A549 (cell line): ENCODE measurements at regions not wholly inside any gene's neighbourhood (a gene's known extent, or its start where the extent isn't known, plus 50 kb on each side); places are given as distances from the start of the nearest gene placed in this dataset.

Source experiments
- ATAC-seq, 2 experiments: fragments of 200-7000 bp in 1 of 2; fragments of >200 bp in 1 of 2; cut with Nextera tagmentation in 1 of 2; cut with Tn5 transposase in 1 of 2; 3 replicates each; pipeline versions ENCODE4 v1.8.0 to v1.9.1; 2018 to 2020; ENCODE audit warnings: mild to moderate bottlenecking in 1 of 2, moderate library complexity in 1 of 2
- CTCF ChIA-PET: fragments of 300-600 bp; sonication (Branson Sonifier 250); formaldehyde crosslinking; extraction: SDS; loops from one replicate; lab custom pipeline; 2021; ENCODE audit warnings: antibody characterized with exemption, inconsistent platforms; lab: Yijun Ruan, JAX
- POLR2A ChIA-PET: fragments of 350-600 bp; formaldehyde crosslinking; extraction: SDS; loops from one replicate; lab custom pipeline; 2021; ENCODE audit warnings: antibody characterized with exemption, inconsistent platforms; lab: Yijun Ruan, JAX
- DNase-seq, 2 experiments: peaks; one replicate each; pipeline versions ENCODE4 v3.0.0 to v3.0.0-alpha.2; 2011 to 2016; ENCODE audit warnings: low read depth in 1 of 2, low spot score in 1 of 2
- FAIRE-seq: peaks from 2 replicates; lab custom pipeline; 2011; peaks lifted over from hg19 to GRCh38; lab: Jason Lieb, UNC
- H3K27ac ChIP-seq, 2 experiments: fragments of >200 bp; sonication (Bioruptor Twin); formaldehyde crosslinking; 3 replicates each; pipeline ENCODE4 v1.5.1; 2016 to 2017
- H3K4me1 ChIP-seq: fragments of >200 bp; sonication (Bioruptor Twin); formaldehyde crosslinking; 3 replicates; pipeline ENCODE4 v1.6.1; 2016
- H3K4me2 ChIP-seq: fragments of >200 bp; sonication (Bioruptor Twin); formaldehyde crosslinking; 3 replicates; pipeline ENCODE4 v1.6.1; 2016
- H3K4me3 ChIP-seq: fragments of >200 bp; sonication (Bioruptor Twin); formaldehyde crosslinking; 3 replicates; pipeline ENCODE4 v1.5.1; 2016
- H3K9me3 ChIP-seq: fragments of >200 bp; sonication (Bioruptor Twin); formaldehyde crosslinking; 3 replicates; pipeline ENCODE4 v1.6.1; 2016
- BHLHE40 ChIP-seq: IDR thresholded peaks from 2 replicates; pipeline ENCODE4 v1.6.1; 2012; ENCODE audit warnings: low read depth, low read length, inconsistent platforms
- CEBPB ChIP-seq, 2 experiments: fragments of >200 bp in 1 of 2; sonication (Bioruptor Twin) in 1 of 2; formaldehyde crosslinking in 1 of 2; IDR thresholded peaks; 2 replicates each; pipeline ENCODE4 v1.6.1; 2012 to 2016
- CHD2 ChIP-seq: fragments of 150-350 bp; IDR thresholded peaks from 2 replicates; pipeline ENCODE4 v1.6.1; 2014; ENCODE audit warnings: low read length; ENCODE audit not compliant: partially characterized antibody
- CHD4 ChIP-seq: fragments of 200-600 bp; sonication (generic); IDR thresholded peaks from 2 replicates; pipeline ENCODE4 v1.6.1; 2016; ENCODE audit warnings: antibody characterized with exemption, mild to moderate bottlenecking, borderline replicate concordance
- CTCF ChIP-seq: fragments of >200 bp; sonication (Bioruptor Twin); formaldehyde crosslinking; IDR thresholded peaks from 3 replicates; pipeline ENCODE4 v1.5.1; 2016
- EHF ChIP-seq: fragments of 250-450 bp; sonication (Bioruptor Pico); IDR thresholded peaks from 2 replicates; pipeline ENCODE4 v1.5.0; 2020; ENCODE audit warnings: mild to moderate bottlenecking
- EHMT2 ChIP-seq: fragments of 200-600 bp; sonication (generic); IDR thresholded peaks from 2 replicates; pipeline ENCODE4 v1.6.1; 2016; ENCODE audit warnings: antibody characterized with exemption, low read depth, mild to moderate bottlenecking, moderate library complexity
- ELK1 ChIP-seq: fragments of 150-350 bp; IDR thresholded peaks from 2 replicates; pipeline ENCODE4 v1.6.1; 2014; ENCODE audit warnings: low read depth, mild to moderate bottlenecking, low read length
- EP300 ChIP-seq, 2 experiments: fragments of >200 bp; sonication (Bioruptor Twin); formaldehyde crosslinking; IDR thresholded peaks; 2 replicates in 1 of 2; 3 replicates in 1 of 2; pipeline ENCODE4 v1.6.1; 2016 to 2017
- FOXS1 ChIP-seq: fragments of 250-450 bp; sonication (Bioruptor Pico); IDR thresholded peaks from 2 replicates; pipeline ENCODE4 v1.5.0; 2020; ENCODE audit warnings: mild to moderate bottlenecking, moderate library complexity
- GATA3 ChIP-seq: IDR thresholded peaks from 2 replicates; pipeline ENCODE4 v1.6.1; 2012; ENCODE audit warnings: borderline replicate concordance
- HDAC2 ChIP-seq: fragments of 200-600 bp; sonication (generic); IDR thresholded peaks from 2 replicates; pipeline ENCODE4 v1.6.1; 2016
- HES2 ChIP-seq: fragments of >200 bp; sonication (Bioruptor Twin); formaldehyde crosslinking; IDR thresholded peaks from 2 replicates; pipeline ENCODE4 v1.6.1; 2016
- HOXA7 ChIP-seq: fragments of 250-450 bp; sonication (Bioruptor Pico); IDR thresholded peaks from 2 replicates; pipeline ENCODE4 v1.5.0; 2020; ENCODE audit warnings: mild to moderate bottlenecking, moderate library complexity
- HOXB13 ChIP-seq: fragments of 250-450 bp; sonication (Bioruptor Pico); IDR thresholded peaks from 2 replicates; pipeline ENCODE4 v1.5.0; 2020; ENCODE audit warnings: low read depth, mild to moderate bottlenecking, moderate library complexity
- JUN ChIP-seq, 2 experiments: fragments of >200 bp; sonication (Bioruptor Twin); formaldehyde crosslinking; IDR thresholded peaks; 2 replicates in 1 of 2; 3 replicates in 1 of 2; pipeline ENCODE4 v1.6.1; 2016 to 2017
- JUNB ChIP-seq: fragments of >200 bp; sonication (Bioruptor Twin); formaldehyde crosslinking; IDR thresholded peaks from 2 replicates; pipeline ENCODE4 v1.6.1; 2016
- KDM5A ChIP-seq: fragments of 200-600 bp; sonication (generic); IDR thresholded peaks from 2 replicates; pipeline ENCODE4 v1.6.1; 2016; ENCODE audit warnings: antibody characterized with exemption, mild to moderate bottlenecking
- MAFK ChIP-seq: fragments of 450-650 bp; IDR thresholded peaks from 2 replicates; pipeline ENCODE4 v1.6.1; 2014; ENCODE audit not compliant: partially characterized antibody
- NFE2L2 ChIP-seq: fragments of 150-350 bp; conservative IDR thresholded peaks from 2 replicates; pipeline ENCODE4 v1.6.1; 2014; ENCODE audit warnings: low read length
- NPAS2 ChIP-seq: fragments of 250-450 bp; sonication (Bioruptor Pico); IDR thresholded peaks from 2 replicates; pipeline ENCODE4 v1.8.0; 2022; ENCODE audit warnings: mild to moderate bottlenecking, moderate library complexity, borderline replicate concordance
- PBX3 ChIP-seq: IDR thresholded peaks from 2 replicates; pipeline ENCODE4 v1.6.1; 2012
- PHF8 ChIP-seq: fragments of 200-600 bp; sonication (generic); IDR thresholded peaks from 2 replicates; pipeline ENCODE4 v1.6.1; 2016; ENCODE audit warnings: low read depth, mild to moderate bottlenecking, antibody characterized with exemption, moderate library complexity, borderline replicate concordance
- POLR2A ChIP-seq: IDR thresholded peaks from 2 replicates; pipeline ENCODE4 v1.6.1; 2012; ENCODE audit warnings: mild to moderate bottlenecking, low read length
- RAD21 ChIP-seq, 2 experiments: fragments of >200 bp in 1 of 2; sonication (Bioruptor Twin) in 1 of 2; formaldehyde crosslinking in 1 of 2; IDR thresholded peaks in 1 of 2; conservative IDR thresholded peaks in 1 of 2; 2 replicates in 1 of 2; 3 replicates in 1 of 2; pipeline ENCODE4 v1.6.1; 2012 to 2018; ENCODE audit warnings: inconsistent platforms in 1 of 2
- RCOR1 ChIP-seq: fragments of 150-350 bp; IDR thresholded peaks from 2 replicates; pipeline ENCODE4 v1.6.1; 2014; ENCODE audit warnings: antibody characterized with exemption, low read length, low read depth
- RFX5 ChIP-seq: fragments of 450-650 bp; IDR thresholded peaks from 2 replicates; pipeline ENCODE4 v1.7.1; 2014; ENCODE audit warnings: antibody characterized with exemption, mild to moderate bottlenecking, moderate library complexity
- RNF2 ChIP-seq: fragments of 200-600 bp; sonication (generic); IDR thresholded peaks from 2 replicates; pipeline ENCODE4 v1.6.1; 2016; ENCODE audit warnings: low read depth, mild to moderate bottlenecking, antibody characterized with exemption, moderate library complexity, borderline replicate concordance
- SREBF2 ChIP-seq: fragments of 450-650 bp; IDR thresholded peaks from 2 replicates; pipeline ENCODE4 v1.6.1; 2014; ENCODE audit warnings: mild to moderate bottlenecking, moderate library complexity
- TP53 ChIP-seq: fragments of 250-450 bp; sonication (Bioruptor Pico); IDR thresholded peaks from 2 replicates; pipeline ENCODE4 v1.5.0; 2021; ENCODE audit warnings: mild to moderate bottlenecking, moderate library complexity
- ZNF302 ChIP-seq: fragments of 250-450 bp; sonication (Bioruptor Pico); IDR thresholded peaks from 2 replicates; pipeline ENCODE4 v1.9.0; 2021; ENCODE audit warnings: inconsistent platforms, mild to moderate bottlenecking, moderate library complexity
- WGBS: methylation state at CpG from one replicate; pipeline ENCODE4 v1.1.6; 2017; ENCODE audit errors: missing lambda C conversion rate; 5-methylcytosine and 5-hydroxymethylcytosine counted together
- TF ChIP-seq, protein P1 (sequence below): fragments of 250-450 bp; sonication (Bioruptor Pico); IDR thresholded peaks from 2 replicates; pipeline ENCODE4 v1.5.0; 2020; ENCODE audit warnings: low read depth, mild to moderate bottlenecking, moderate library complexity

DNA sequence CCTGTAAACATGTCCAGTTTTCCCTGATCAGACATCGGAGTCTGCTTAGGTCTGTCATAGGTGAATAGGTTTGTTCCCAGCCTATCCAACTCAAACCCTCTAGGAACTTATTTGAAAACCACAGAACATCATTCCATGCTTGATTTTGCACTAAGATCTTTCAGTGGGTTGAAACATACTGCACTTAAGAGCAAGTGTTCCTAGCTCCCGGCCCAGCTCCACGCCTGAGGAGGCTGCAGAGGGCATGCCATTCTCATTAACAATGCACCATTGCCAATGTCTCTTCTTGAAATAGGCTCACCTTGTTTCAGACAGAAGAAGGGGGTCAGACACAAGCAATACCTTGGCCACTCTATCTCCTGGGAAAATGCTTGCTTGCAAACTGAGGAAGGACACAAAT, 78.0 kb upstream of the EGR2 start:
- CTCF ChIA-PET, result no interaction called here
- POLR2A ChIA-PET, result no interaction called here
- no peak for ATAC-seq
- no peak overlapping the region for H3K4me2 ChIP-seq
- H3K4me1 ChIP-seq, result no peaks in the 10 kb centered on the region
- FAIRE-seq, result no peak
- no peak overlapping the region for H3K27ac ChIP-seq
- WGBS, result 18% methylated on average over 3 of the region's 3 CpGs
- DNase-seq, result no peak
- no peaks in the 10 kb centered on the region for H3K9me3 ChIP-seq
- TF ChIP-seq BHLHE40 (no peak), ZNF302 (CRISPR knock-in tag) (no peak), TP53 (CRISPR knock-in tag) (no peak), POLR2A (no peak), KDM5A (no peak), CTCF (no peak), PHF8 (no peak), EHMT2 (no peak), CHD2 (no peak), RNF2 (no peak), MAFK (no peak), FOXS1 (CRISPR knock-in tag) (no peak), PBX3 (no peak), HES2 (no peak), SREBF2 (no peak), EP300 (IDR thresholded peaks at IDR 0.05) (no peak), NFE2L2 (no peak)
- TF ChIP-seq, protein P1, sequence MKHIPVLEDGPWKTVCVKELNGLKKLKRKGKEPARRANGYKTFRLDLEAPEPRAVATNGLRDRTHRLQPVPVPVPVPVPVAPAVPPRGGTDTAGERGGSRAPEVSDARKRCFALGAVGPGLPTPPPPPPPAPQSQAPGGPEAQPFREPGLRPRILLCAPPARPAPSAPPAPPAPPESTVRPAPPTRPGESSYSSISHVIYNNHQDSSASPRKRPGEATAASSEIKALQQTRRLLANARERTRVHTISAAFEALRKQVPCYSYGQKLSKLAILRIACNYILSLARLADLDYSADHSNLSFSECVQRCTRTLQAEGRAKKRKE (CRISPR knock-in tag), result no peak
- no peak overlapping the region for H3K4me3 ChIP-seq

DNA sequence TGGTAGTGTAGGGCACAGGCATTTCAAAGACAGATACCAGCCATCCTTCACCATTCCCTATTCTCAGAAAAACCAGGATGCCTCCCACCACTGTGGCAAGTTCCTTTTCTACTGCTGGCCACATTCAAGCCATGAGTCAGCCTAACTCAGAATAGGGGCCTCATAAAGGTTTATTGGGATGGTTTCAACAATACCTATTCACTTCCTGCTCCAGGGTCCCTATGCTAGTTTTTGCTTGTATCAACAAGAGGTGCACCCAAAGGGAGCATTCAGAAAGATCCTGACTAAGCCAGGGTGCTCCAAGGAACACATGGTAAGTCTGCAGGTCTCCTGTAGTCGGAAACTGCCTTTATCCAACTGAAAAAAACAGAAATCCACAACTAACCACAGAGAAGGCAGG, 76.9 kb upstream of the EGR2 start:
- no peak for FAIRE-seq
- TF ChIP-seq CHD4, result no peak
- no peak for TF ChIP-seq POLR2A
- TF ChIP-seq RFX5, result no peak
- no peak for TF ChIP-seq HDAC2
- TF ChIP-seq, all 56 proteins: peak for 0
- 41% methylated on average over 1 of the region's 1 CpG for whole genome bisulfite sequencing
- Histone ChIP-seq H3K9me3 (no peaks in the 10 kb centered on the region), H3K27ac (no peak overlapping the region), H3K4me2 (no peak overlapping the region), H3K4me3 (no peak overlapping the region), H3K4me1 (no peaks in the 10 kb centered on the region)
- ATAC-seq, result no peak
- ChIA-PET CTCF (no interaction called here), POLR2A (no interaction called here)
- DNase-seq, result no peak

GRCh38 chr10:62890395-62890794, 74.2 kb upstream of the EGR2 start:
- CTCF ChIA-PET, result no interaction called here
- FAIRE-seq, result no peak
- WGBS, result 4% methylated on average over 2 of the region's 2 CpGs
- POLR2A ChIA-PET, result no interaction called here
- no peak for ATAC-seq
- H3K9me3 ChIP-seq, result no peaks in the 10 kb centered on the region
- H3K4me1 ChIP-seq, result peaks cover 10% of the 10 kb centered on the region; the same call in 2 of the 3 replicates
- TF ChIP-seq HOXA7 (CRISPR knock-in tag) (no peak), NPAS2 (no peak), GATA3 (no peak), EHF (no peak), HOXB13 (CRISPR knock-in tag) (no peak), RAD21 (conservative IDR thresholded peaks at IDR 0.05 in 1 of 2, IDR thresholded peaks at IDR 0.05 in 1 of 2) (no peak), BHLHE40 (no peak), CEBPB (IDR thresholded peaks at IDR 0.05) (no peak), ZNF302 (CRISPR knock-in tag) (no peak), TP53 (CRISPR knock-in tag) (no peak), RFX5 (no peak), JUNB (no peak), FOXS1 (CRISPR knock-in tag) (no peak), ELK1 (no peak), RCOR1 (no peak), JUN (IDR thresholded peaks at IDR 0.05) (no peak)
- H3K27ac ChIP-seq, result no peak overlapping the region
- no peak overlapping the region for H3K4me2 ChIP-seq
- no peak for DNase-seq
- no peak overlapping the region for H3K4me3 ChIP-seq
